HCT116 (cell line): ENCODE measurements at regions not wholly inside any gene's neighbourhood (a gene's known extent, or its start where the extent isn't known, plus 50 kb on each side); places are given as distances from the start of the nearest gene placed in this dataset.

Experiments used
- ATAC-seq: fragments of 200-7000 bp; cut with Tn5 transposase; 2 replicates; pipeline ENCODE4 v1.9.1; 2020; ENCODE audit warnings: mild to moderate bottlenecking, moderate library complexity
- BruUV-seq: library from RNA; stranded (reverse); fragments of 400-500 nt; replicated peaks from 2 replicates; lab custom pipeline; 2021; lab: Mats Ljungman, UMichigan
- CTCF ChIA-PET: fragments of 300-600 bp; sonication (Branson Sonifier 250); formaldehyde crosslinking; loops from one replicate; lab custom pipeline; 2021; ENCODE audit warnings: antibody characterized with exemption; lab: Charles Lee
- POLR2A ChIA-PET: fragments of 300-600, 350-600 bp; sonication (Branson Sonifier 250); formaldehyde crosslinking; loops from one replicate; lab custom pipeline; 2021; ENCODE audit warnings: antibody characterized with exemption; lab: Charles Lee
- RAD21 ChIA-PET, 2 experiments: fragments of 300-600 bp; sonication (Branson Sonifier 250); formaldehyde crosslinking; loops; one replicate each; lab custom pipeline; 2023; ENCODE audit warnings: low total read pairs in 2 of 2; ENCODE audit not compliant: uncharacterized antibody in 2 of 2, unreplicated experiment in 2 of 2, low non-redundant PET in 1 of 2; lab: Charles Lee
- DNase-seq: peaks from one replicate; pipeline ENCODE4 v3.0.0-alpha.2; 2010; ENCODE audit warnings: low read depth, low spot score
- H2AFZ ChIP-seq: fragments of 200-600 bp; shearing (Covaris generic), sonication (generic); 2 replicates; pipeline ENCODE4 v1.6.1; 2017; ENCODE audit warnings: low read depth, mixed run types, mixed read lengths, antibody characterized with exemption, low read length; ENCODE audit not compliant: poor library complexity, severe bottlenecking
- H3K27ac ChIP-seq: 2 replicates; pipeline ENCODE4 v1.5.1; 2012; ENCODE audit warnings: low read depth, low read length
- H3K27me3 ChIP-seq: fragments of 200-600 bp; sonication (generic); 2 replicates; pipeline ENCODE4 v1.6.1; 2016; ENCODE audit warnings: mixed run types, low read length, mixed read lengths; ENCODE audit not compliant: insufficient read depth
- H3K36me3 ChIP-seq, 2 experiments: fragments of 200-500 bp in 1 of 2; fragments of 200-600 bp in 1 of 2; sonication (Bioruptor generic) in 1 of 2; sonication (generic) in 1 of 2; 2 replicates each; pipeline versions ENCODE4 v1.5.1 to v1.6.1; 2014 to 2016; ENCODE audit warnings: low read length in 2 of 2, inconsistent platforms in 1 of 2, mixed read lengths in 1 of 2, mixed run types in 1 of 2; ENCODE audit not compliant: insufficient read depth in 2 of 2, control insufficient read depth in 1 of 2
- H3K4me1 ChIP-seq, 2 experiments: fragments of 200-600 bp in 1 of 2; sonication (generic) in 1 of 2; 2 replicates each; pipeline versions ENCODE4 v1.5.1 to v1.6.1; 2012 to 2017; ENCODE audit warnings: low read length in 2 of 2, inconsistent platforms in 1 of 2, mild to moderate bottlenecking in 1 of 2, mixed read lengths in 1 of 2, mixed run types in 1 of 2, moderate library complexity in 1 of 2; ENCODE audit not compliant: insufficient read depth in 2 of 2, control insufficient read depth in 1 of 2
- H3K4me2 ChIP-seq: fragments of 200-600 bp; sonication (generic); 2 replicates; pipeline ENCODE4 v1.6.1; 2017; ENCODE audit warnings: mixed run types, low read length, mixed read lengths
- H3K4me3 ChIP-seq, 2 experiments: fragments of 200-600 bp in 1 of 2; sonication (generic) in 1 of 2; replicated peaks in 1 of 2; 2 replicates each; pipeline ENCODE4 v1.5.1; 2011 to 2016; ENCODE audit warnings: low read length in 2 of 2, control low read depth in 1 of 2, low read depth in 1 of 2, mild to moderate bottlenecking in 1 of 2, mixed read lengths in 1 of 2, mixed run types in 1 of 2
- H3K79me2 ChIP-seq: fragments of 200-600 bp; sonication (generic); 2 replicates; pipeline ENCODE4 v1.6.1; 2017; ENCODE audit warnings: mild to moderate bottlenecking, mixed run types, low read length, moderate library complexity, mixed read lengths; ENCODE audit not compliant: insufficient read depth
- H3K9ac ChIP-seq: fragments of 200-600 bp; sonication (generic); 2 replicates; pipeline ENCODE4 v1.6.1; 2016; ENCODE audit warnings: low read length, mixed read lengths
- H3K9me2 ChIP-seq: fragments of 200-600 bp; sonication (generic), shearing (Covaris generic); 2 replicates; pipeline ENCODE4 v1.6.1; 2017; ENCODE audit warnings: mixed run types, mild to moderate bottlenecking, moderate library complexity; ENCODE audit not compliant: insufficient read depth
- H3K9me3 ChIP-seq, 2 experiments: fragments of 200-500 bp in 1 of 2; fragments of 200-600 bp in 1 of 2; sonication (Bioruptor generic) in 1 of 2; sonication (generic) in 1 of 2; 2 replicates each; pipeline ENCODE4 v1.6.1; 2014 to 2017; ENCODE audit warnings: low read length in 2 of 2, mixed read lengths in 2 of 2, inconsistent platforms in 1 of 2, low read depth in 1 of 2, mild to moderate bottlenecking in 1 of 2, mixed run types in 1 of 2, moderate library complexity in 1 of 2; ENCODE audit not compliant: control insufficient read depth in 1 of 2, insufficient read depth in 1 of 2
- H4K20me1 ChIP-seq: fragments of 200-600 bp; sonication (generic), shearing (Covaris generic); 2 replicates; pipeline ENCODE4 v1.6.1; 2017; ENCODE audit warnings: mixed run types, mild to moderate bottlenecking, moderate library complexity; ENCODE audit not compliant: insufficient read depth
- ATF3 ChIP-seq: IDR thresholded peaks from 2 replicates; pipeline ENCODE4 v1.6.1; 2012
- CBX3 ChIP-seq: IDR thresholded peaks from 2 replicates; pipeline ENCODE4 v1.6.1; 2012; ENCODE audit warnings: low read depth
- EGR1 ChIP-seq: IDR thresholded peaks from 2 replicates; pipeline ENCODE4 v1.6.1; 2012; ENCODE audit warnings: low read depth
- EZH2 ChIP-seq: fragments of 200-600 bp; sonication (generic); IDR thresholded peaks from 2 replicates; pipeline ENCODE4 v1.6.1; 2017; ENCODE audit warnings: antibody characterized with exemption, mixed run types
- MAX ChIP-seq: IDR thresholded peaks from 2 replicates; pipeline ENCODE4 v1.6.1; 2012
- POLR2A ChIP-seq: IDR thresholded peaks from 2 replicates; pipeline ENCODE4 v1.7.0; 2011; ENCODE audit warnings: borderline replicate concordance; ENCODE audit not compliant: insufficient read depth, insufficient read length; ENCODE audit errors: extremely low read depth
- REST ChIP-seq: IDR thresholded peaks from 2 replicates; pipeline ENCODE4 v1.6.1; 2012; ENCODE audit warnings: low read depth
- SP1 ChIP-seq: IDR thresholded peaks from 2 replicates; pipeline ENCODE4 v1.6.1; 2012; ENCODE audit warnings: low read depth
- TCF7L2 ChIP-seq: IDR thresholded peaks from 2 replicates; pipeline ENCODE4 v1.7.0; 2011; ENCODE audit warnings: borderline replicate concordance, inconsistent platforms; ENCODE audit not compliant: insufficient read depth, insufficient read length; ENCODE audit errors: extremely low read depth
- YY1 ChIP-seq: IDR thresholded peaks from 2 replicates; pipeline ENCODE4 v1.6.1; 2011; ENCODE audit warnings: low read length, low read depth, moderate library complexity, mild to moderate bottlenecking; ENCODE audit not compliant: insufficient replicate concordance; ENCODE audit errors: extremely low read depth
- intact Hi-C: fragments of 100-400 bp; cut with micrococcal nuclease; formaldehyde crosslinking; loops from 2 replicates; pipeline ENCODE4 v1.10.0; 2022
- TF ChIP-seq, protein P1 (sequence below): IDR thresholded peaks from 2 replicates; pipeline ENCODE4 v1.6.1; 2011; ENCODE audit warnings: mild to moderate bottlenecking, low read length, moderate library complexity; ENCODE audit not compliant: insufficient replicate concordance; ENCODE audit errors: extremely low read depth

DNA sequence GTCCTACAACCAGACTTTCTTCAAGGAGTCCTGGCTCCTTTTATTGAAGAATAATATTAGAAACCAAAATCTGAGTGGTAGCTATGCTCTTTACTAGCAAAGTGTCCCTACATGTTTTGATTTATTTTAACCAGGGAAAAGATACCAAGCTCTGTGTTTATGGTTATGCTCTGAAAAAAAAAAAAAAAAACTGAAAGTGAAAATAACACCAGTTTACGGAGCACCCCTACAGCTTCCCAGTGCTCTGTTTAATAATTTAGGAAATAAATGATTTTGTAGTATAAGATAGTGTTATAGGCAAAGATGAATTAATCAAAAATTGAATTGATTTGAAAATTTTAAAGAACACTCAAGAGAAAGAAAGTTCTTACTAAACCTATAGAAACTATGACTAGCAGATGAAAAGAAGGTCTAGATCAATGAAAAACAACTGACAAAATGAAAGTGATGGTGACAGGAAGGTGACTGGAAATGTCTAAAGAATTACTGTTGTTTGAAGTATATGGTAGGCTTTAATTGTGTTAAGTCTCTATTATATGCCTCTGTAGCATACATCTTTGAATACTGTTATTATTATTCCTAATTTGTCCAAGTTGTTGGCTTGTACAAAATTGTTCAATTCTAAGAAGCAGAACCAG lies 1698.4 kb upstream of the PCDH10 start:
- intact Hi-C loops: no loop called here
- CTCF ChIA-PET: no interaction called here
- ATAC-seq: no peak
- TF ChIP-seq ATF3: no peak
- no peak for TF ChIP-seq EZH2
- no peak for TF ChIP-seq YY1
- no peak for TF ChIP-seq POLR2A
- no peak for TF ChIP-seq CBX3
- TF ChIP-seq SP1: no peak
- TF ChIP-seq EGR1: no peak
- TF ChIP-seq, protein P1, sequence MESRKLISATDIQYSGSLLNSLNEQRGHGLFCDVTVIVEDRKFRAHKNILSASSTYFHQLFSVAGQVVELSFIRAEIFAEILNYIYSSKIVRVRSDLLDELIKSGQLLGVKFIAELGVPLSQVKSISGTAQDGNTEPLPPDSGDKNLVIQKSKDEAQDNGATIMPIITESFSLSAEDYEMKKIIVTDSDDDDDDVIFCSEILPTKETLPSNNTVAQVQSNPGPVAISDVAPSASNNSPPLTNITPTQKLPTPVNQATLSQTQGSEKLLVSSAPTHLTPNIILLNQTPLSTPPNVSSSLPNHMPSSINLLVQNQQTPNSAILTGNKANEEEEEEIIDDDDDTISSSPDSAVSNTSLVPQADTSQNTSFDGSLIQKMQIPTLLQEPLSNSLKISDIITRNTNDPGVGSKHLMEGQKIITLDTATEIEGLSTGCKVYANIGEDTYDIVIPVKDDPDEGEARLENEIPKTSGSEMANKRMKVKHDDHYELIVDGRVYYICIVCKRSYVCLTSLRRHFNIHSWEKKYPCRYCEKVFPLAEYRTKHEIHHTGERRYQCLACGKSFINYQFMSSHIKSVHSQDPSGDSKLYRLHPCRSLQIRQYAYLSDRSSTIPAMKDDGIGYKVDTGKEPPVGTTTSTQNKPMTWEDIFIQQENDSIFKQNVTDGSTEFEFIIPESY: no peak
- TF ChIP-seq TCF7L2: no peak
- no peak for TF ChIP-seq MAX
- no peak for TF ChIP-seq REST
- TF ChIP-seq, all 23 proteins: peak for 0
- no peaks in the 10 kb centered on the region for H4K20me1 ChIP-seq
- no peaks in the 10 kb centered on the region for H3K4me1 ChIP-seq
- ChIA-PET POLR2A (interaction anchor here (0.6 kb wide), 1 partner anchor 612 kb away, joined by 3 read pairs; no protein-coding TSS in a partner anchor), RAD21 (no interaction called here)
- H3K4me3 ChIP-seq: no peak overlapping the region
- no peak overlapping the region for H3K4me2 ChIP-seq
- H3K36me3 ChIP-seq: no peaks in the 10 kb centered on the region
- H3K27me3 ChIP-seq: no peaks in the 10 kb centered on the region
- no peak overlapping the region for H2AFZ ChIP-seq
- no peaks in the 10 kb centered on the region for H3K9me2 ChIP-seq
- H3K9me3 ChIP-seq: no peaks in the 10 kb centered on the region
- no peaks in the 10 kb centered on the region for H3K79me2 ChIP-seq
- no peak for DNase-seq
- H3K9ac ChIP-seq: no peak overlapping the region
- no TSS peak for BruUV-seq
- H3K27ac ChIP-seq: no peak overlapping the region
